GM21515 (cell line): ENCODE measurements at regions not wholly inside any gene's neighbourhood (a gene's known extent, or its start where the extent isn't known, plus 50 kb on each side); places are given as distances from the start of the nearest gene placed in this dataset.
"Not testable (repeated sequence)": the region's sequence is repeated elsewhere in the genome, so short reads cannot be mapped to it uniquely, and the experiment has no call there.

Experiments used
- ATAC-seq: cut with Tn5 transposase; IDR thresholded peaks from one replicate; pipeline ENCODE4 v1.9.1; 2021; ENCODE audit not compliant: unreplicated experiment

DNA sequence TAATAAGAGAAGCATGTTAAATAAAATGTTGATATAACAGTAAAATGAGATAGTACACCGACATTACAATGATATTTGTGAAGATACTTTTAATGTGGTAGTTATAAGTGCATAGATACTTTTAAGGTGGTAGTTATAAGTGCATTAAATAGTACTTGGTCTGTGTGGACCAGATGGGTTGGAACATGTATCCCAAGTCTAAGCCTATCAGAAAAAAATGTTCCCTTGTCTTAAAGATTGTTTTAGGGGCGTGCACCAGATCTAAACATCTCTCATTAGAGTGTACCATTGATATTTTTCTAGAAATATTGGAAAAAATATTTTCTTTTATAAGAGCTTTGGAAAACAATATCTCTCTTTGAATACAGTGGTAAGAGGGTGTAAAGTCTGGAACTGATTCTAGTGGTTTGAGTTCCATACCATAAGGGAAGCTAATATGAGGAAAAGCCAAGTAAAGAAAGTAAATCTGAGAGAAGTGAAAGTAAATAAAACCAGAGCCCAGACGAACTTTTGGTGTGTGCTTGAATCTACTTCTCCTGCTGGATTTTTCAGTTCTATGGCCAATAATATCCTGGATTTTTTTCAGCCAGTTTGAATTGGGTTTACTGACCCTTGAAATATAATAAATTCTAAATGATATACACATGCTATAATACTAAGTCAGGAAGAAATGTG lies 175.3 kb downstream of the MBL2 start:
- ATAC-seq = no peak

- no peak for ATAC-seq
Measured at GRCh38 chr10:52598936-52599335, 173.6 kb downstream of the MBL2 start.

- no peak for ATAC-seq
Measured at GRCh38 chr10:52599551-52600200, 172.9 kb downstream of the MBL2 start.

GRCh38 chr10:52604131-52604530 lies 168.5 kb downstream of the MBL2 start:
- ATAC-seq = not testable (repeated sequence)

- ATAC-seq = no peak
Measured at GRCh38 chr10:52609071-52609470, 163.5 kb downstream of the MBL2 start.

- no peak for ATAC-seq
Measured at GRCh38 chr10:52609626-52610240, 162.9 kb downstream of the MBL2 start.

GRCh38 chr10:52615331-52615730 lies 157.3 kb downstream of the MBL2 start:
- no peak for ATAC-seq

- no peak for ATAC-seq
Measured at GRCh38 chr10:52615756-52616394, 156.7 kb downstream of the MBL2 start.

DNA sequence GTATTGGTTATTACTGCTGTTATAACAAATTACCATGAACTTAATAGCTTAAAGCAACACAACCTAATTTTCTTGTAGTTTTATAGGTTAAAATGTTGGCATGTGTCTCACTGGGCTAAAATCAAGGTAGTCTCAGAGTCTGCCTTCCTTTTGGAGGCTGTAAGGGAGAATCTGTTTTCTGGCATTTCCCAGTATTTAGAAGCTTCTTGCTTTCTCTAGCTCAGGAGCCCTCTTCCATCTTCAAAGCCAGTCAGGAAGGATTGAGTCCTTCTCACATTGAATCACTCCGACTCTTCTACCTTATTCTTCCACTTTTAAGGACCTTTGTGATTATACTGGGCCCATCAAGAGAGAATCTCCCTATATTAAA lies 156.2 kb downstream of the MBL2 start:
- ATAC-seq = no peak

DNA sequence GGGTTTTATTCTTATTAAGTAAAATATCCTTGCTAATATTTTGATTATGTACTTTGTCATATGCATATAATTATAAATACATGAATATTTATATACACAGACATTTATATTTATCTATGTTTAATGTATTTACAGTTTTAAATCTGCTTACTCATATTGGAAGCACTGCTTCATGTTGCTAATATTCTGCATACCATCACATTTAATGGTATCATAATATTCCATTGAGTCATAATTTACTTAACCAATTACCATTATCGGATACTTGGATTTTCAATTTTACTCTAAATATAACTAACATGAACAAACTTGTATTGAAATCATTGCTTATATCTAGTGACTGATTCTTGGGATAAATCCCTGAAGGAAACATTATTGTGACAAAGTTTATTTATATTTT lies 155.2 kb downstream of the MBL2 start:
- ATAC-seq = no peak

- ATAC-seq = no peak
Measured at GRCh38 chr10:52619052-52619451, 153.5 kb downstream of the MBL2 start.

- ATAC-seq = no peak
Measured at GRCh38 chr10:52621635-52622079, 150.9 kb downstream of the MBL2 start.

DNA sequence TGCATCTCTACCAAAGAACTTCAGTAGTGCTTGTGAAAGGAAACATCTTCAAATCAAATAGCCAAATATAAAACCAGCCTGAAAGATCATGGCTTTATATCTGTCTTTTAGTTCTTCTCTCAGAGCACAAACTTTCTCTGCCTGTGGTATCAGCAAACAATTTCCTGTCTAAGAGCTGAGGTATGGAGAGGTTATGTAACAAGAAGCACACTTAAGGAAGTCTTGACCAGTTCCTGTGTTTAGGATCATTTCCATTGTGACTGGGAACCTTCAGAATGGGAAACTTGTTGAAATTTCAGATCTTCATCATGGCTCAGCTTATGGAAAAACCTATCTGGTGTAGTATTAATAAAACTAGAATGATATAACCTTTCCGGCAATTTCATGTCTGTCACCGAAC lies 148.8 kb downstream of the MBL2 start:
- no peak for ATAC-seq

DNA sequence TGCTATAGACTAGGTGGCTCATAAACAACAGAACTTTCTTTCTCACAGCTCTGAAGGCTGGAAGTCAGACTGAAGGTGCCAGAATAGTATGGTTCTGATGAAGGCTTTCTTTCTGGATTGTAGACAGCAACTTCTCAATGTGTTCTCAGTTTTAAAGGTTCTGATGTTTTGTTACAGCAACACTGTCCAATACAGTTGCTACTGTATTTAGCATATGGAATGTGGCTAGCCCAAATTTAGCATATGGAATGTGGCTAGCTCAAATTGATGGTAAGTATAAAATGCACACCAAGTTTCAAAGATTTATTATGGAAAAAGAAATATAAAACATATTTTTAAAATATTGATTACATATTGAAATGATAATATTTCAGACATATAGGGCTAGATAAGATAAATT lies 145.3 kb downstream of the MBL2 start:
- no peak for ATAC-seq

DNA sequence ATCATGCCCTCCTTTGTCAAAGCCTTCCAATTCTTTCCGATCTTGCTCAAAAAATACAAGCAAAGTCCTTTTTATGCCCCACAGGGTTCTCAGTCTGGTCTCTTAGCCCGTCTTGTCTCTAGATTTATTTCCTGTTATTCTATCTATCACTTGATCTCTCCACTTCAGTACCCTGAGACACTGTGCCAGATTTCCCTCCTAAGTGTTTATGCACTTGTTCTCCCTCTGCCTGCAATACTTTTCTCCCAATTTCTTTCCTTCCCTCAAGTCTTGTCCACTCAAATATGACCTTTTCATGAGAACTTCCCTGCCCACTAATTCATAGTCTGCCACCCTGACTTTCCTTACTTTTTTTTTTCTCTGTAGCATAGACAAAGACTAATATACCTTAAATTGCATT lies 141.4 kb downstream of the MBL2 start:
- no peak for ATAC-seq

GRCh38 chr10:52631648-52632047 lies 140.9 kb downstream of the MBL2 start:
- ATAC-seq = no peak

- ATAC-seq = no peak
Measured at GRCh38 chr10:52632591-52632990, 140.0 kb downstream of the MBL2 start.

DNA sequence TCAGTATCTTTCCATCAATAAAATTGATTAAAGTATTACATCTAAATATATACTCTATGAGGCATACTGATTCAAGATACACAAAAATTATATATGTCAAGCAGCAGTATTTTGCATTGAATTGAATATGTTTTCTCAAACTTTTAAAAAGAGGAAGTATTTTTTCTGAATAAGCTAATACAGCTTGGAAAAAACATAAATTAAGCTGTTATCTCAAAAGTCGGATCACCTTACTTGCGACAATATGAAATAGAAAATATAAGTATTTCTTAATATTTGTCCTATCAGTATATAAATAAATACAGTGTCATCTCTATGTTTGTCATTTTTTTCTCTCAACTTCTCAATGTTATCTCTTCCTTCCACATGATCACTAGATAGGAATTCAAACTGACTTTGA lies 139.3 kb downstream of the MBL2 start:
- ATAC-seq = no peak

GRCh38 chr10:52635651-52636050 lies 136.9 kb downstream of the MBL2 start:
- no peak for ATAC-seq

GRCh38 chr10:52636874-52637273 lies 135.7 kb downstream of the MBL2 start:
- no peak for ATAC-seq

DNA sequence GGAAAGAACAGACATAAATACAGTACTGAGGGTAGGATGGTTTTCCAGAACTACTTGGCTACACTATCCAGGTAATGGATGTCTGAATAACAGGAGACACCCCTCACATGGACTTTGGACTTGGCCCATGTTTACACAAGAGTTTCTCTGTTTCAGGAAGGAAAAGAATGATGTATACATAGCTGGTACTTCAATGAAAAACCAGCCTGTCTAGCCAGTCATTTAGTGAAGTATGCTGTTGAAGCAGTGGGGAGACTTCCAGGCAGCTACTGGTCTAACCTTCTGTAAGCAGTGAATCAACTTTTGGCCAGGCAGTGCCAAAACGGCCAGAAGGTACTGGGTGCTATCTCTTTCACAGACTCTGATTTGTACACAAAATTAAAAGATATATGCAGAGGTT lies 135.0 kb downstream of the MBL2 start:
- no peak for ATAC-seq

GRCh38 chr10:52639652-52640051 lies 132.9 kb downstream of the MBL2 start:
- no peak for ATAC-seq
